ENCODE measurements at regions not wholly inside any gene's neighbourhood (a gene's known extent, or its start where the extent isn't known, plus 50 kb on each side); places are given as distances from the start of the nearest gene placed in this dataset.

DNA sequence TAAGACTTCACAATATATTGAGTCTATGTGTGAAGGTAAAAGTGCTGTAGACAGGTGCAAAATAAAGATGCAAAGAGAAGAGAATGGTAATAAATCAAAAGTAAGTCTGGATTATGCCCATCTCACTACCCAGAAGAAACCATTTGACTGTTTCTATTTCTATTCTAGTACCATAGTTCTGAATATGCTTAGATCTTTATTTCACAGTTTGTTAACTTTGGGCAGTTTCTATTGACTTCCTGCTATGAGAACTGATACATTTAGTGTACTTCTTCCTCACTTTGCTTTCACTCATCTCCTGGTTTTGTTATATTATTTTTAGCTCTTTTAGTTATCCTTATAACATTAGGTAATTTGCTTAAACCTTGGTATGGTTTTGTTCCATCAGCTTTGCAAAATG lies 94.9 kb downstream of the HS1BP3 start:
- Histone ChIP-seq H3K4me1 (ENCODE audit: low read length) (peaks cover 25% of the 10 kb centered on the region), H3K79me2 (ENCODE audit: low read length) (no peaks in the 10 kb centered on the region), H3K27ac (ENCODE audit: low read length) (no peak overlapping the region), H3K27me3 (replicated peaks; ENCODE audit: insufficient read depth, low read length) (no peaks in the 10 kb centered on the region), H3F3A (ENCODE audit: insufficient read depth, low read length) (no peaks in the 10 kb centered on the region), H3K36me3 (replicated peaks; ENCODE audit: insufficient read depth, low read length) (no peaks in the 10 kb centered on the region), H2AFZ (ENCODE audit: low read length) (no peak overlapping the region), H3K4me3 (ENCODE audit: low read length) (no peak overlapping the region), H4K20me1 (ENCODE audit: insufficient read depth, low read length) (no peaks in the 10 kb centered on the region), H3K4me2 (ENCODE audit: low read depth, low read length) (no peak overlapping the region), H3K9me3 (replicated peaks; ENCODE audit: insufficient read depth, low read length) (no peaks in the 10 kb centered on the region), H3K9me2 (replicated peaks; ENCODE audit: insufficient read depth, low read length) (no peaks in the 10 kb centered on the region), H3K9ac (ENCODE audit: low read length) (no peak overlapping the region)
- TF ChIP-seq, protein P1, sequence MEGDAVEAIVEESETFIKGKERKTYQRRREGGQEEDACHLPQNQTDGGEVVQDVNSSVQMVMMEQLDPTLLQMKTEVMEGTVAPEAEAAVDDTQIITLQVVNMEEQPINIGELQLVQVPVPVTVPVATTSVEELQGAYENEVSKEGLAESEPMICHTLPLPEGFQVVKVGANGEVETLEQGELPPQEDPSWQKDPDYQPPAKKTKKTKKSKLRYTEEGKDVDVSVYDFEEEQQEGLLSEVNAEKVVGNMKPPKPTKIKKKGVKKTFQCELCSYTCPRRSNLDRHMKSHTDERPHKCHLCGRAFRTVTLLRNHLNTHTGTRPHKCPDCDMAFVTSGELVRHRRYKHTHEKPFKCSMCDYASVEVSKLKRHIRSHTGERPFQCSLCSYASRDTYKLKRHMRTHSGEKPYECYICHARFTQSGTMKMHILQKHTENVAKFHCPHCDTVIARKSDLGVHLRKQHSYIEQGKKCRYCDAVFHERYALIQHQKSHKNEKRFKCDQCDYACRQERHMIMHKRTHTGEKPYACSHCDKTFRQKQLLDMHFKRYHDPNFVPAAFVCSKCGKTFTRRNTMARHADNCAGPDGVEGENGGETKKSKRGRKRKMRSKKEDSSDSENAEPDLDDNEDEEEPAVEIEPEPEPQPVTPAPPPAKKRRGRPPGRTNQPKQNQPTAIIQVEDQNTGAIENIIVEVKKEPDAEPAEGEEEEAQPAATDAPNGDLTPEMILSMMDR (IDR thresholded peaks at IDR 0.05; ENCODE audit: low read length), result no peak
- TF ChIP-seq EZH2 (optimal IDR thresholded peaks at IDR 0.05; ENCODE audit: low read depth, low read length), result no peak
- no peak for DNase-seq

DNA sequence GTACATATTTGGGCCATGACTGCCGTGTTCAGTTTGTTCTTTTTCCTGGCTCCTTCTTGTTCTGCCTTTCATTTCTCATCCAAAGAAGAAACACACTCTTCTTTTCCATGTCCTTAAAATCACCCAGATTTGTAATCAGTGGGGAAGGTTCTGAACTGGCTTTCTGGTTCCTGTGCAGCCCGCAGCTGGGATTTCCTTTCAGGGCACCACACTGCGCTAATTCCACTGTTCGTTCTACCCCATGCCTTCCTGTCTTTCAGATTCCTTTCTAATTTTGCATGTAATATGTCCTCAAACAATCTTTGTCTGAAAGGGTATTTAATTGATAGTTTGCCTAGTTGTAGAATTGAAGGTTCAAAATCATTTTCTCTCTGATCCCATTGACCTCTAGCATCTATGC lies 94.1 kb downstream of the HS1BP3 start:
- H3K9me2 ChIP-seq (replicated peaks; ENCODE audit: insufficient read depth, low read length), result no peaks in the 10 kb centered on the region
- no peak overlapping the region for H3K4me3 ChIP-seq (ENCODE audit: low read length)
- no peak overlapping the region for H3K4me2 ChIP-seq (ENCODE audit: low read depth, low read length)
- H3F3A ChIP-seq (ENCODE audit: insufficient read depth, low read length), result no peaks in the 10 kb centered on the region
- no peak overlapping the region for H2AFZ ChIP-seq (ENCODE audit: low read length)
- H3K9ac ChIP-seq (ENCODE audit: low read length), result no peak overlapping the region
- no peaks in the 10 kb centered on the region for H3K27me3 ChIP-seq (replicated peaks; ENCODE audit: insufficient read depth, low read length)
- DNase-seq, result no peak
- peaks cover 18% of the 10 kb centered on the region for H3K4me1 ChIP-seq (ENCODE audit: low read length)
- H3K9me3 ChIP-seq (replicated peaks; ENCODE audit: insufficient read depth, low read length), result no peaks in the 10 kb centered on the region
- TF ChIP-seq EZH2 (optimal IDR thresholded peaks at IDR 0.05; ENCODE audit: low read depth, low read length) (no peak), EZH2phosphoT487 (IDR thresholded peaks at IDR 0.05; ENCODE audit: low read length) (no peak)
- TF ChIP-seq, protein P1 (IDR thresholded peaks at IDR 0.05; ENCODE audit: low read length), result no peak
- no peaks in the 10 kb centered on the region for H4K20me1 ChIP-seq (ENCODE audit: insufficient read depth, low read length)
- H3K36me3 ChIP-seq (replicated peaks; ENCODE audit: insufficient read depth, low read length), result no peaks in the 10 kb centered on the region
- H3K27ac ChIP-seq (ENCODE audit: low read length), result no peak overlapping the region
- no peaks in the 10 kb centered on the region for H3K79me2 ChIP-seq (ENCODE audit: low read length)

DNA sequence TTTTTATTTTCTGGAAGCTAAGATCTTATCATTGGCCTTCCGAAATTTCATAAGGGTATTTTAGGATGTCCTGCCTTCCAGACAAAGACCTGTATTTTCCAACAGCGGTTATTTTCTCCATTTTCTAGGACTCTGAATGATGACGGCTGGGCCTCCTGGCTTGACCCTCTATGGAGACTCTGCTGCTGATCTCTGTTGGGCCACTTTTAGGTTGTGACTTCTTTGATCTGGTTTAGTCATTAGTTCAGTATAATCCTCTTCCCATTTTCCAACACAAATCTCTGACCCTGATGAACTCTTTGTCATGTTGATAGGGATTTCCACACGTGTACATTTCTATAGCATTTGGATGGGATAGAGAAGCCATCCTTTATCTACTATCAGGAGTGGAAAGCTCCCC lies 93.7 kb downstream of the HS1BP3 start:
- no peaks in the 10 kb centered on the region for H3K9me3 ChIP-seq (replicated peaks; ENCODE audit: insufficient read depth, low read length)
- no peak for DNase-seq
- no peak overlapping the region for H3K4me3 ChIP-seq (ENCODE audit: low read length)
- no peaks in the 10 kb centered on the region for H4K20me1 ChIP-seq (ENCODE audit: insufficient read depth, low read length)
- TF ChIP-seq EZH2 (optimal IDR thresholded peaks at IDR 0.05; ENCODE audit: low read depth, low read length) (no peak), EZH2phosphoT487 (IDR thresholded peaks at IDR 0.05; ENCODE audit: low read length) (no peak)
- TF ChIP-seq, protein P1 (IDR thresholded peaks at IDR 0.05; ENCODE audit: low read length), result no peak
- no peaks in the 10 kb centered on the region for H3F3A ChIP-seq (ENCODE audit: insufficient read depth, low read length)
- H3K27me3 ChIP-seq (replicated peaks; ENCODE audit: insufficient read depth, low read length), result no peaks in the 10 kb centered on the region
- no peaks in the 10 kb centered on the region for H3K36me3 ChIP-seq (replicated peaks; ENCODE audit: insufficient read depth, low read length)
- no peak overlapping the region for H3K27ac ChIP-seq (ENCODE audit: low read length)
- no peak overlapping the region for H2AFZ ChIP-seq (ENCODE audit: low read length)
- H3K9ac ChIP-seq (ENCODE audit: low read length), result no peak overlapping the region
- H3K9me2 ChIP-seq (replicated peaks; ENCODE audit: insufficient read depth, low read length), result no peaks in the 10 kb centered on the region
- no peak overlapping the region for H3K4me2 ChIP-seq (ENCODE audit: low read depth, low read length)
- H3K4me1 ChIP-seq (ENCODE audit: low read length), result peaks cover 13% of the 10 kb centered on the region
- no peaks in the 10 kb centered on the region for H3K79me2 ChIP-seq (ENCODE audit: low read length)

All from MM.1S (cell line).